ENCODE measurements at regions not wholly inside any gene's neighbourhood (a gene's known extent, or its start where the extent isn't known, plus 50 kb on each side); places are given as distances from the start of the nearest gene placed in this dataset.

DNA sequence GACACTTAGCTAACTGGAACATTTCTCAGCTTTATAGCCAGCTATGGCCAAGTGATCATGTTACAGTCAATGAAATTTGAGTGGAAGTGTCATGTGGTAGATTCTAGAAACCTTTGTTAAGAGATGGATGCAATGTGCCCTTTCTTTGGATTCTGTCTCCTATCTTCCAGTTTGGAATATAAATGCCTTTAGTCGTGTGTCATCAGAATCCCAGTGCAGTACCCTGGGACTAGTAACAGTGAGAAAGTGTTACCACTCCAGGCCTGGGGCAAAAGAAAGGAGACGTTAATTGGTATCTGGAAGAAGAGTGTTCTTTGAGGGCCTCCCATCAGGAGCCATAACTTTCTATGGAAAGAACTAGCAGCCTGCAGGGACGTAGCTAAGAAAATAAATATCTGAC, 149.6 kb downstream of the SNX18 start:
- Histone ChIP-seq H3K4me1 (ENCODE audit: control insufficient read depth in 3 of 3, insufficient read depth in 3 of 3, low read length in 3 of 3) (peaks cover 0 to 6% (median 5%) of the 10 kb centered on the region in 3 donors), H3K36me3 (ENCODE audit: control insufficient read depth in 3 of 3, insufficient read depth in 3 of 3, low read length in 3 of 3) (no peaks in the 10 kb centered on the region), H3K27me3 (ENCODE audit: control insufficient read depth in 3 of 3, insufficient read depth in 3 of 3, low read length in 3 of 3) (no peaks in the 10 kb centered on the region), H3K9me3 (ENCODE audit: control insufficient read depth in 3 of 3, low read length in 3 of 3) (peaks cover 0 to 2% (median 0%) of the 10 kb centered on the region in 3 donors), H3K27ac (ENCODE audit: low read depth, low read length) (no peak overlapping the region), H3K4me3 (ENCODE audit: low read length in 3 of 3) (no peak overlapping the region), H3K9ac (ENCODE audit: low read depth in 1 of 3, low read length in 3 of 3) (no peak overlapping the region)

DNA sequence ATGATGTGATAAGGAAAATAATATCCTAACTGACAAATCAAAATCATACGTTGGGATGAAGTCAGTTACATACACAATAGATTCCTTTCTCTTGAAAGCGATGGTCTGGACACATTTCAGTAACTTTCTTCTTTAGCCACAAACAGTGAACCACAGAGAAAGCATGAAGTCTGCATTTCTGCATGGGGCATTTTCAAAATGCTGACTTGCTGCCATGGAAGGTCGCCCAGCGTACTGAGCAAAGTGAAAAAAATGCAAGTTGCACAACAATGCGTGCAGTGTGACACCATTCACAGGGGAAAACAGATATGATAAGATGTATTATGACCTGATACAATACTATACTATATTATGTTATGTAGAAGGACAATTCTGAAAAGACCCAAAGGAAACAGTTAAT, 146.3 kb downstream of the SNX18 start:
- no peak overlapping the region for H3K27ac ChIP-seq (ENCODE audit: low read depth, low read length)
- no peaks in the 10 kb centered on the region for H3K9me3 ChIP-seq (ENCODE audit: control insufficient read depth in 3 of 3, low read length in 3 of 3)
- H3K4me1 ChIP-seq (ENCODE audit: control insufficient read depth in 3 of 3, insufficient read depth in 3 of 3, low read length in 3 of 3) = peaks cover 0 to 3% (median 0%) of the 10 kb centered on the region in 3 donors
- no peak overlapping the region for H3K9ac ChIP-seq (ENCODE audit: low read depth in 1 of 3, low read length in 3 of 3)
- no peaks in the 10 kb centered on the region for H3K36me3 ChIP-seq (ENCODE audit: control insufficient read depth in 3 of 3, insufficient read depth in 3 of 3, low read length in 3 of 3)
- no peak overlapping the region for H3K4me3 ChIP-seq (ENCODE audit: low read length in 3 of 3)
- H3K27me3 ChIP-seq (ENCODE audit: control insufficient read depth in 3 of 3, insufficient read depth in 3 of 3, low read length in 3 of 3) = no peaks in the 10 kb centered on the region

DNA sequence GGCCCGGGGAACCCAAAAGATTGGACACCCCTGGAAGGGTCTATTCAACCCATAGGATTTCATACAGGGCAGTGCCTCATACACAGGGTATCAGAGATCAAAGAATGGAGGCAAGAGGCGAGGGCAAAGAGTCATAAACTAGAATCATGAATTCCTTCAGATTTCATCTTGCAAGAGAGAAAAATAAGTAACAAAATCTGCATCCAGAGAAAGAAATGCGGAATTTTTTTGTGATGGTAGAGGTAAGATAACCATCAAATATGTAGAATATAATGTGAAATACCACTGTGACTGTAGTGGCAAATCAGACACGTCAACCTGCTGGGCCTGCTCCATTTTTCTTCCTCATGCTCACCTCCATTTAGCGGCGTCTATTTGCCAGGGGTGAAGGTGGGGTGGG, 143.6 kb downstream of the SNX18 start:
- Histone ChIP-seq H3K27me3 (ENCODE audit: control insufficient read depth in 3 of 3, insufficient read depth in 3 of 3, low read length in 3 of 3) (no peaks in the 10 kb centered on the region), H3K27ac (ENCODE audit: low read depth, low read length) (no peak overlapping the region), H3K9me3 (ENCODE audit: control insufficient read depth in 3 of 3, low read length in 3 of 3) (no peaks in the 10 kb centered on the region), H3K9ac (ENCODE audit: low read depth in 1 of 3, low read length in 3 of 3) (no peak overlapping the region), H3K4me3 (ENCODE audit: low read length in 3 of 3) (no peak overlapping the region), H3K36me3 (ENCODE audit: control insufficient read depth in 3 of 3, insufficient read depth in 3 of 3, low read length in 3 of 3) (no peaks in the 10 kb centered on the region), H3K4me1 (ENCODE audit: control insufficient read depth in 3 of 3, insufficient read depth in 3 of 3, low read length in 3 of 3) (peaks cover 0 to 7% (median 2%) of the 10 kb centered on the region in 3 donors)

DNA sequence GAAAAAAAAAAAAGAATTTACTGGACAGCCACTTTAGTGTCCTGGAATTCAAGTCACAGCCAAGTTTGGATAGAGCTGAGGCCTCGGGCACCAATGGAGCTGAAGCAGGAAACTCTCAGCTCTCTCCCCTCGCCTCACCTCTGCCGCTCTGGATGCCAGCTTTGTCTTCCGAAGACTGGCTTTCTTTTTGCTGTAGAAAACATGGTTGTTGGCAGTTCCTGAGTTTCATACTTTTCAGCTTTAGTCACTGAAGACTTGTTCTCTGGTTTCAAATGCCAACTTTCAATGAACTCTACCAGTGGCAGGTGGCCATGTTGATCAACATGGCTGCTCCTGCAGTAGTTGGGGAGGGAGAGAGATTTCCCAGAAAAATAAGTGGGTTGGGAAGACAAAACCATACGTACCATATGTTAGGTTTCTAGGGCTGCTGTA, 142.2 kb downstream of the SNX18 start:
- Histone ChIP-seq H3K27me3 (ENCODE audit: control insufficient read depth in 3 of 3, insufficient read depth in 3 of 3, low read length in 3 of 3) (no peaks in the 10 kb centered on the region), H3K36me3 (ENCODE audit: control insufficient read depth in 3 of 3, insufficient read depth in 3 of 3, low read length in 3 of 3) (no peaks in the 10 kb centered on the region), H3K27ac (ENCODE audit: low read depth, low read length) (no peak overlapping the region), H3K9me3 (ENCODE audit: control insufficient read depth in 3 of 3, low read length in 3 of 3) (no peaks in the 10 kb centered on the region), H3K4me3 (ENCODE audit: low read length in 3 of 3) (no peak overlapping the region), H3K4me1 (ENCODE audit: control insufficient read depth in 3 of 3, insufficient read depth in 3 of 3, low read length in 3 of 3) (peaks cover 0 to 7% (median 2%) of the 10 kb centered on the region in 3 donors), H3K9ac (ENCODE audit: low read depth in 1 of 3, low read length in 3 of 3) (no peak overlapping the region)

DNA sequence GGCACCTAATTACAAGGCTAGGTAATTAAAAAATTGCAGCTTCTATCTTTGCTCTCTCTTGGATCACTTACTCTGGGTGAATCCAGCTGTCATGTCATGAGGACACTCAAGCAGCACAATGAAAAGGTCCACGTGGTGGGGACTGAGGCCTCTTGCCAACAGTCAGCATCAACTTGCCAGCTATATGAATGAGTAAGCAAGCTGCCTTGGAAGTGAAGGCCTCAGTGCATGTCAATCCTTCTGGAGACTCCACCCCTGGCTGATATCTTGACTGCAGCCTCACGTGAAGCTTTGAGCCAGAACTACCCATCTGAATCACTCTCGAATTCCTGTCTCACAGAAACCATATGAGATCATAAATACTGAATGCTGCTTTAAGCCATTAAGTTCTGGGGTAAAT, 140.5 kb downstream of the SNX18 start:
- no peak overlapping the region for H3K27ac ChIP-seq (ENCODE audit: low read depth, low read length)
- no peaks in the 10 kb centered on the region for H3K27me3 ChIP-seq (ENCODE audit: control insufficient read depth in 3 of 3, insufficient read depth in 3 of 3, low read length in 3 of 3)
- peaks cover 0 to 4% (median 2%) of the 10 kb centered on the region in 3 donors for H3K4me1 ChIP-seq (ENCODE audit: control insufficient read depth in 3 of 3, insufficient read depth in 3 of 3, low read length in 3 of 3)
- no peaks in the 10 kb centered on the region for H3K36me3 ChIP-seq (ENCODE audit: control insufficient read depth in 3 of 3, insufficient read depth in 3 of 3, low read length in 3 of 3)
- H3K9ac ChIP-seq (ENCODE audit: low read depth in 1 of 3, low read length in 3 of 3) = no peak overlapping the region
- no peaks in the 10 kb centered on the region for H3K9me3 ChIP-seq (ENCODE audit: control insufficient read depth in 3 of 3, low read length in 3 of 3)
- H3K4me3 ChIP-seq (ENCODE audit: low read length in 3 of 3) = no peak overlapping the region

DNA sequence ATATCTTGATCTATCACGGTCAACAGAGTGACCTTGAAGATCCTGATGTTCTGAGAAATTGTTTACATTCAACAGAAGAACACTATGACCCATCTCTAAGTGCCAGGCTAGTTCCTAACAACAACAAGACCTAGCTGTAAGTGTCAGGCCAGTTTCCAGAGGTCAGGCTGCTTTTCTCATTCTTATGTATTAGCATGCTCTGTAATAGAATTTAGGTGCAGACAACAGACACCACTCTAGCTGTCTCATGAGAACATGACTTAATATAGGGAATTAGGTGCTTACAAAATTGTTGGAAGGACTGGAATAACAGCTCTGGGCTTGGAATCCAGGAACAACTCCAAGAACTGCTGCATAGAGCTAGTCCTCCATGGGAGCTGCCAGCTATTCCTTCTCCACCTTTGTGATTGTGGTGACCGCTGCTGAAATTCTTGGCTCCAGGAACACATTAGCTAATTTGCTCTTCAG, 138.7 kb downstream of the SNX18 start:
- Histone ChIP-seq H3K9me3 (ENCODE audit: control insufficient read depth in 3 of 3, low read length in 3 of 3) (no peaks in the 10 kb centered on the region), H3K4me3 (ENCODE audit: low read length in 3 of 3) (no peak overlapping the region), H3K9ac (ENCODE audit: low read depth in 1 of 3, low read length in 3 of 3) (no peak overlapping the region), H3K36me3 (ENCODE audit: control insufficient read depth in 3 of 3, insufficient read depth in 3 of 3, low read length in 3 of 3) (no peaks in the 10 kb centered on the region), H3K27ac (ENCODE audit: low read depth, low read length) (no peak overlapping the region), H3K4me1 (ENCODE audit: control insufficient read depth in 3 of 3, insufficient read depth in 3 of 3, low read length in 3 of 3) (peaks cover 0 to 4% (median 2%) of the 10 kb centered on the region in 3 donors), H3K27me3 (ENCODE audit: control insufficient read depth in 3 of 3, insufficient read depth in 3 of 3, low read length in 3 of 3) (no peaks in the 10 kb centered on the region)

DNA sequence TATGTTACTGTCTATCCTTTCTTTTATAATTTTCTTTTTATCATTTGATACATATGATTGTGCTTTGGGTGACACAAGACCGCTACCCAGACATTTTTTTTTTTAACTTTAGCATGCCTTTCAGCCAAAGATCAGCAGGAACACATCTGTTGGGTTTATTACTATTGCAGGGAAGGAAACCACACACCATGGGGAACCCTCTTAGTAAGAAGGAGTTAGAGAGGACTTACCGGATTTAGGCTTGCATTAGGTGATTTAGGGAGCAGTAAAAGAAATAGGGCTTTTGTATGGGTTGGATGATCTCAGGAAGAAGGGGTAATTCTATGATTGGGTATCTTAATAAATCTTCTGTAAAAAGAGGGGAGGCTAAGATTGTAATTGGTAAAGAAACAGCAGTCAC, 138.2 kb downstream of the SNX18 start:
- H3K9me3 ChIP-seq (ENCODE audit: control insufficient read depth in 3 of 3, low read length in 3 of 3) = no peaks in the 10 kb centered on the region

DNA sequence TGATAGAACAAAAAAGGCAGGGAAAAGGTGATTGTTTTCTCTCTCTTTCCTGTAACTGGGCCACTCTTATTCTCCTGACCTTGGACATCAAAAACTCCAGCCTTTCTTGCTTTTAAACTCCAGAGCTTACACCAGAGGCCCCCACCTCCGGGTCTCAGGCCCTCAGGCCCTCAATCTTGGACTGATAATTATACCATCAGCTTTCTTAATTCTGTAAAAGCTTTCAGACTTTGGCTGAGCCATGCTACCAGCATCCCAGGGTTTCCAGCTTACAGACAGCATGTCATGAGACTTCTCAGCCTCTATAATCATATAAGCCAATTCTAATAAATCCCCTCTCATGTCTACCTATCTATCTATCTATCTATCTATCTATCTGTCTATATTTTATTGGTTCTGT, 137.7 kb downstream of the SNX18 start:
- Histone ChIP-seq H3K9ac (ENCODE audit: low read depth in 1 of 3, low read length in 3 of 3) (no peak overlapping the region), H3K4me3 (ENCODE audit: low read length in 3 of 3) (no peak overlapping the region), H3K4me1 (ENCODE audit: control insufficient read depth in 3 of 3, insufficient read depth in 3 of 3, low read length in 3 of 3) (peaks cover 0 to 4% (median 2%) of the 10 kb centered on the region in 3 donors), H3K27me3 (ENCODE audit: control insufficient read depth in 3 of 3, insufficient read depth in 3 of 3, low read length in 3 of 3) (no peaks in the 10 kb centered on the region), H3K9me3 (ENCODE audit: control insufficient read depth in 3 of 3, low read length in 3 of 3) (no peaks in the 10 kb centered on the region), H3K36me3 (ENCODE audit: control insufficient read depth in 3 of 3, insufficient read depth in 3 of 3, low read length in 3 of 3) (no peaks in the 10 kb centered on the region), H3K27ac (ENCODE audit: low read depth, low read length) (no peak overlapping the region)

More for the DNA sequence above, 138.2 kb downstream of the SNX18 start:
- no peak overlapping the region for H3K27ac ChIP-seq (ENCODE audit: low read depth, low read length)
- no peaks in the 10 kb centered on the region for H3K27me3 ChIP-seq (ENCODE audit: control insufficient read depth in 3 of 3, insufficient read depth in 3 of 3, low read length in 3 of 3)
- H3K4me1 ChIP-seq (ENCODE audit: control insufficient read depth in 3 of 3, insufficient read depth in 3 of 3, low read length in 3 of 3) = peaks cover 0 to 4% (median 2%) of the 10 kb centered on the region in 3 donors
- no peak overlapping the region for H3K9ac ChIP-seq (ENCODE audit: low read depth in 1 of 3, low read length in 3 of 3)
- H3K36me3 ChIP-seq (ENCODE audit: control insufficient read depth in 3 of 3, insufficient read depth in 3 of 3, low read length in 3 of 3) = no peaks in the 10 kb centered on the region
- no peak overlapping the region for H3K4me3 ChIP-seq (ENCODE audit: low read length in 3 of 3)

DNA sequence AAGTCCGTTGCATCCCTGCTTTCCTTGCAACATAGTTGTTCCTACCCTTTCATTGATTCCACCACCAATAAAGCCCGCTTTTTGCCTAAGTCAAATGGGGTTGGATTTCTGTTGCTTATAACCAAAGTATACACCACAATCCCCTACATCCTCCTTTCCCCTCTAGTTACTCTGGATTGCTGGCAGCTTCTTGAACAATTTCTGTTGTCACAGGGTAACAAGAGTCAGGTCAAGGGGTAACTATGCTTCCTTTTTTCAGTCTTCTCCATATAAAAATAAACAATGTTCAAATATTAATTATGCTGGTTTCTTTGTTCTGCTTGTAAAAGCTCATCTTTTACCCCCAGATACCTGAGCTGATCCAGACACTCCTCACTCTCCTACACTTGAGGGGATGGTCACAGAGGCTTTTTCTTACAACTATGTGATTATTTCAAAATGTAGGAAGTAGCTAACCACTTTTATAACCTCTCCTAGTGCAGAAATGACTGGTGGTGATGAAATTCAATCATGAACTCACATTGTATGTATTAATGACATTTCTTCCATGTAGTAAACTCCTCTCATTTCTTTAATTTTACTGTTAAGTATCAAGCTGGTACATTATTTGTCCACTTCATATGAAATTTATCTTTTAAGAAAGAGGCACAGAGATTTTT, 136.5 kb downstream of the SNX18 start:
- no peak overlapping the region for H3K4me3 ChIP-seq (ENCODE audit: low read length in 3 of 3)
- no peak overlapping the region for H3K9ac ChIP-seq (ENCODE audit: low read depth in 1 of 3, low read length in 3 of 3)
- no peaks in the 10 kb centered on the region for H3K27me3 ChIP-seq (ENCODE audit: control insufficient read depth in 3 of 3, insufficient read depth in 3 of 3, low read length in 3 of 3)
- H3K36me3 ChIP-seq (ENCODE audit: control insufficient read depth in 3 of 3, insufficient read depth in 3 of 3, low read length in 3 of 3) = no peaks in the 10 kb centered on the region
- H3K4me1 ChIP-seq (ENCODE audit: control insufficient read depth in 3 of 3, insufficient read depth in 3 of 3, low read length in 3 of 3) = peaks cover 0 to 4% (median 2%) of the 10 kb centered on the region in 3 donors
- H3K27ac ChIP-seq (ENCODE audit: low read depth, low read length) = no peak overlapping the region
- H3K9me3 ChIP-seq (ENCODE audit: control insufficient read depth in 3 of 3, low read length in 3 of 3) = no peaks in the 10 kb centered on the region

DNA sequence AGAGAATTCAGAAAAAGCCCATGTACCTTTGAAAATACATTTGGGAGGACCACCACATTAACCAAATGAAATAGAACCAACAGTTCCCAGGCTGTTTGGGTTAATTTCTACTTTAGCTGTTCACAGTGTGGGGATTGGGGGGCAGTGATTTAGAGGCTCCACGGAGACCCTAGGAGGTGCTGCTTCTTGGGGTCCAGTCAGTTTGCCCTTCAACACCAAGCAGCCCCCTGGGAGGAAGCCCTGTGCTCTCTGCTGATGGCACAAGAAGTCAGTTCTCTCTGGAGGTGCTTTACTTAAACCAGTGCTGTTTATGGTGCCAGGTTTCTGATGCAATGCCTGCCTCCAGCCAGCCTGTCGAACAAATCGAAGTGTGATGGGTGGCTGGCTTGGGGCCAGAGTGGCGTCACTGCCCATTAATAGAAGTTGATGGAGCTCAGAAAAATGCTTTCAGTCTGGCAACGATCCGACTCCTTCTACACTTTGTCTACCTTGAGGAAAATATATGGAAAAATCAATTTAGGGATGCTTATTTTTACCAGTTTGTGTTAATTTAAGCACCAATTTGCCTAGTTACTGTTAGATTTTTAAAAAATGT, 134.0 kb downstream of the SNX18 start:
- no peak overlapping the region for H3K9ac ChIP-seq (ENCODE audit: low read depth in 1 of 3, low read length in 3 of 3)
- no peak overlapping the region for H3K27ac ChIP-seq (ENCODE audit: low read depth, low read length)

More for the DNA sequence above, 134.0 kb downstream of the SNX18 start:
- no peaks in the 10 kb centered on the region for H3K27me3 ChIP-seq (ENCODE audit: control insufficient read depth in 3 of 3, insufficient read depth in 3 of 3, low read length in 3 of 3)
- peaks cover 6 to 13% (median 12%) of the 10 kb centered on the region in 3 donors for H3K4me1 ChIP-seq (ENCODE audit: control insufficient read depth in 3 of 3, insufficient read depth in 3 of 3, low read length in 3 of 3)
- no peaks in the 10 kb centered on the region for H3K36me3 ChIP-seq (ENCODE audit: control insufficient read depth in 3 of 3, insufficient read depth in 3 of 3, low read length in 3 of 3)
- H3K9me3 ChIP-seq (ENCODE audit: control insufficient read depth in 3 of 3, low read length in 3 of 3) = no peaks in the 10 kb centered on the region
- no peak overlapping the region for H3K4me3 ChIP-seq (ENCODE audit: low read length in 3 of 3)

Measured in skeletal muscle tissue (tissue), 3 donors.